HG02884 (cell line): ENCODE measurements at regions not wholly inside any gene's neighbourhood (a gene's known extent, or its start where the extent isn't known, plus 50 kb on each side); places are given as distances from the start of the nearest gene placed in this dataset.
"Not testable (repeated sequence)": the region's sequence is repeated elsewhere in the genome, so short reads cannot be mapped to it uniquely, and the experiment has no call there.

Experiments
- ATAC-seq: cut with Tn5 transposase; IDR thresholded peaks from one replicate; pipeline ENCODE4 v1.9.1; 2021; ENCODE audit warnings: mild to moderate bottlenecking, moderate library complexity; ENCODE audit not compliant: unreplicated experiment

GRCh38 chr5:119879446-119879845, 250.1 kb downstream of the FAM170A start:
- no peak for ATAC-seq

DNA sequence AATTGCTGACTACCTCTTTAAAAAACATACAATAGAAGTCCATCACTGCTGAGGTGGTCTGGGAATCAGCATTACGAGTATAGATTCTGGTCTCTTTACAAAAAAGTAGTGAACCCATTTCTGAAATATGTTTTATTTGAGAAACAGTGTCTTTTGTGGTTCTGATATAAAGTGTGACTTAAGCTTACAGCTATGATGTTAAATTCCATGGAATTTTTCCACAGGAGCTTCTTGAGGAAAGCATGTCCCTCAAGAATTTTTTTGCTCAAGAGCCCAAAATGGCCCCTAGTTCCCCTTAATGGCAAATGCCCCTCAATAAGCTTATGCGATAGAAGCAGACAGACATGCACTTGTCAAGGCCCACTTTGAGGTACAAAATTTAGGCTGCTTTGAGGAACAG, 265.7 kb downstream of the FAM170A start:
- ATAC-seq = no peak

DNA sequence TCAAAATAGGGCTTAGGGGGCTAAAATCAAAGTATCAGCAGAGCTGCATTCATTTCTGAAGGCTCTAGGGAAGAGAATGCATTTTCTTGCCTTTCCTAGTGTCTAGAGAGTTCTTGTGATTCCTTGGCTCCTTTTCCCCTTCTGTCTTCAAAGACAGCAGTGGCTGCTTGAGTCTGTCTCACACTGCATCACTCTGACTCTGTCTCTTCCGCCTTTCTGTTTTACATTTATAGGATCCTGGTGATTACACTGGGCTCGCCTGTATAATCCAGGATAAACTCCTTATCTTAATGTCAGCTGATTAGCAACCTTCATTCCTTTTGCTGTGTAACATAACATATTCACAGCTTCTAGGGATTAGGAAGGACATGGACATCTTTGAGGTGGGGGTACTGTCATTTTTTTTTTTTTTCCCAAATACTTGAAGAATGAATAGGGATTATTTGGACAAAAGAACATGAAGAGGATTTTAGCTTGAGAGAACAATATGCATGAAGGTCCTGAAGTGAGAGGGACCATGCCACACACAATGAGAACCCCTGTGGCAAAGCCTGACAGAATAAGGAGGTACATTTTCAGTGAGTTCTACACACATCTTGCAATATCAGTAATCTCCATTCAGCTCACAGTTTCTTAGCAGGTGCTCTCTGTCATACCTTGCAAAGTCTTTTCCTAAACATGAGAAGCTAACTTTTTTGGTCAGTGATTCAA, 267.6 kb downstream of the FAM170A start:
- ATAC-seq = no peak

GRCh38 chr5:119897537-119898370, 268.4 kb downstream of the FAM170A start:
- no peak for ATAC-seq

- ATAC-seq = no peak
Measured at GRCh38 chr5:119899981-119900380, 270.6 kb downstream of the FAM170A start.

DNA sequence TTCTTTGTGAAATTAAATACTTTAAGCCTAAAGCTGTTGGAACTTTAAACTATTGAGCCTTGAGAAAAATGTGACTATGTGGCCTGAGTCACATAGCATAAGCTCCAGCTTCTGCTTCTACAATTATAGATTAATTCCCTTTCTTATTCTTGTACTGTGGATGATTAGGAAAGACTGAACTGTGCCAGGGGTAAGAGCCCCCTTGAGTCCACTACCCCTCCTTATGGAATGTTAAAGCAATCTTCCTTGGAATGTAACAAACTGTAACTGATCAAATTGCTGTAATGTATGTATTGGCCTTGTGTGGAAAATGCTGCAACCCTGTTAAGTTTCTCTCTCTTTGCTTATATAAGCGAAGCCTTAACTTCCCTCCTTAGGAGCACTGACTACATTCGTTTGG, 273.2 kb downstream of the FAM170A start:
- no peak for ATAC-seq

DNA sequence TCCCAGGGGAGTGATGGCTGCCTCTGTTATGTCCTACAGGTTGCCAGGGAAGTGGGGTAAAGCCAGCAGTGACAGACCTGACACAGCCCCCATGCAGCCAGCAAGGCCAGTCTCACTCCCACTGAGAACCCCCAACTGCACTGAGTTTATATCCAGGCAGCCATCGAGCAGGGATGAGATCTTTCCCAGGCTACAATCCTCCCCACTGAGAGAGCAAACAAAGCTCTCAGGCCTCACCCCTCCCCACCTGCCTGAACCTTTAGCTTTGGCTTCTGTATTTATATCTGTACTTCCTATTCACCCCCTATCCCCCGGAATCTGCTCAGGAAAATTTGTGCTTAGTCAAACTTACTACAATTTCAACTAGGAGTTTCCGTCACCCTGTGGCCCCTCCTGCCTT, 284.1 kb downstream of the FAM170A start:
- ATAC-seq = no peak

DNA sequence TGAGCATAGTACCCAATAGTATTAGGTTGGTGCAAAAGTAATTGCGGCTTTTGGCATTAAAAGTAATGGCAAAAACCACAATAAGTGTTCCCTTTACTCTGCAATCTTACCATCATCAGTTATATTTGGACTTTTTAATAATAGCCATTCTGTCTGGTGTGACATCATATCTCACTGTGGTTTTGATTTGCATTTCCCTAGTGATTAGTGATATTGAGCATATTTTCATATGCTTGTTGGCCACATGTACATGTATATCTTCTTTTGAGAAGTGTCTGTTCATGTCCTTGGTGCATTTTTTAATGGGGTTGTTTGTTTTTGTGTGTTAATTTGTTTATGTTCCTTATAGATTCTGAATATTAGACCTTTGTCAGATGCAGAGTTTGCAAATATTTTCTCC, 289.9 kb downstream of the FAM170A start:
- no peak for ATAC-seq

GRCh38 chr5:119926301-119926700, 296.9 kb downstream of the FAM170A start:
- ATAC-seq = no peak

DNA sequence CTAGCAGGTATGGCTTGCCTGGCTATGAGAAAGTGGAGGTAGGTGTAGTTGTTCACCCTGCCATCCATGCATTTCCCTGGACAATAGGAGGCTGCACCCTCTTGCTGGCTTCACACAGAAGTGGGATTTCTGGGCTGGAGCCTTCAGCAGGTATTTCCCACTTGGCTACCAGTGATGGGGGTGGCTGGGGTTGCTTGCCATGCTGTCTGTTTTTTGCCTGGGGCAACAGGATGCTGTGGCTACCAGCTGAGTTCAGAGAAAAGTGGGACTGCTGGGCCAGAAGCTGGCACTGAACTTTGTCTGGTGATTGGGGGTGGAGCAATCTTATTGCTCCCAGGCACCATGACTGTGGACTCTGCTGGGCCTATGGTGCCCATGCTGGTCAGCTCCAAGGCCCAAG, 299.6 kb downstream of the FAM170A start:
- ATAC-seq = no peak

- ATAC-seq = no peak
Measured at GRCh38 chr5:119930490-119930889, 301.1 kb downstream of the FAM170A start.

DNA sequence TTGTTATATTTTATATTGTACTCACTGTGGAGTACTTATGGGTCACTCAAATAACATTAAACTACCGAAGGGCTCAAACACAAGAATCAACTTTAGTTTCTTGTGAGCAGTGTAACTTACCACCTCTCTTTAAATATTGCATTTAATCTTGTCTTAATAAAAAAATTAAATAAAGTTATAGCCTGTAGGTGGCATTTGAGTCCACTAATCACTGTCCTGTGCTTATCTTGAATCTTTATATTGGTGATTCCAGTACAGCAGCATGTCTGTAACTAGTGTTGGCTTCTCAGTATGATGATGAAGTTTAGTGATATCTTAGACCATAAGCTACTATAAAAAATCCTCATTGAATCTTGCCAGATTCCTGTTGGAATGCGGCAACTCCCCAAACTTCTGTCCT, 313.8 kb downstream of the FAM170A start:
- ATAC-seq = no peak

GRCh38 chr5:119945691-119946090, 316.3 kb downstream of the FAM170A start:
- no peak for ATAC-seq

DNA sequence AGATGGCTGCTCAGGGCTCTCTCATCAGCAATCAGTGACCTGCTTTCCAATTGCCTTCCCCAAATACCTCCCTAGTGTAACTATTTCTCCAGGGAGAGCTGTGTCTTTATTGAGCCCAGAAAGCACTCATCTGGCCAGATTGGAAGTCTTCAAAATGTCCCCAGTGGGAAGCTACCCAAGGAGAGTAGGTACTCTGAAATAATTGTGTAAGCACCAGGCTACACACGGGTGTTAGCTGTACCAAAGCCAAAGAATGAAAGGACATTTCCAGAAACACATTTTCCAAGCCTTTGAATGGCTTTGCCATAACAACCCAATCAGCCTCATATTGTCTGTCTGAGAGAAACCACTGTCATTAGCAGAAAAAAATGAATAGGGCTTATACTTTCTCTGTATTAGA, 318.8 kb downstream of the FAM170A start:
- ATAC-seq = no peak

DNA sequence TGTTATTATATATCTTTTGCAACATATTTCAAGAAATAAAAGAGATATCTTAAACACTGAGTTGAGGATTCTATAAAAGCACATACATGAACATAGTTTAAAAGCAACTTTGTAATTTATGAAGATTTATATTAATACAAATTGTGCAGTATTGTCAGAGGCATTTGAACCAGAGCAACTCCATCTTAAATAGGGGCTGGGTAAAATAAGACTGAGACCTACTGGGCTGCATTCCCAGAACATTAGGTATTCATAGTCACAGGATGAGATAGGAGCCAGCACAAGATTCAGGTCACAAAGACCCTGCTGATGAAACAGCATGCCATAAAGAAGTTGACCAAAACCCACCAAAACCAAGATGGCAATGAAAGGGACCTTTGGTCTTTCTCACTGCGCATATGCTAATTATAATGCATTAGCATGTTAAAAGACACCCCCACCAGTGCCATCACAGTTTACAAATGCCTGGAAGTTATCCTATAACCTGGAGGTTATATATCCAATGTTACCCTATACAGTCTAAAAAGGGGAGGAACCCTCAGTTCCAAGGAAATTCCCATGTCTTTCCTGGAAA, 320.2 kb downstream of the FAM170A start:
- ATAC-seq = no peak

- ATAC-seq = no peak
Measured at GRCh38 chr5:119951330-119951934, 322.1 kb downstream of the FAM170A start.

- no peak for ATAC-seq
Measured at GRCh38 chr5:119953474-119953873, 324.1 kb downstream of the FAM170A start.

- no peak for ATAC-seq
Measured at GRCh38 chr5:119954106-119954505, 324.7 kb downstream of the FAM170A start.

DNA sequence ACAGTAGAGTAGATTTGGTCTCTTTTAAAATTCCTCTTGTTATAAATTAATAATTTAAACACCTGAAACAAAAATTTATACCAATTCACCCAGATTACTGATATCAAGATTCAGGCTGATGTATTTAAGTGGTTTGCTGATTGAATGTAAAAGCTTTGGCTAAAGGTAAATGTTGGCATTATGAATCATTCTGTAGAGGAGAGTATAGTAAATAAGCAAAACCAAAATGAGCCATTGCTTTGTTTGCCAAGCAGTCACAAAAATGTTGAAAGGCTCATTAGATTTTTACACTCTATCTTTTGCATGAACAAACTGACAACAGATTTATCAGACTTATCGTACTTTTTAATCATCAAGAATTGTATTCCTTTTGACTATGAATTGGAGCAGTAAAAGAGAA, 332.6 kb downstream of the FAM170A start:
- no peak for ATAC-seq

DNA sequence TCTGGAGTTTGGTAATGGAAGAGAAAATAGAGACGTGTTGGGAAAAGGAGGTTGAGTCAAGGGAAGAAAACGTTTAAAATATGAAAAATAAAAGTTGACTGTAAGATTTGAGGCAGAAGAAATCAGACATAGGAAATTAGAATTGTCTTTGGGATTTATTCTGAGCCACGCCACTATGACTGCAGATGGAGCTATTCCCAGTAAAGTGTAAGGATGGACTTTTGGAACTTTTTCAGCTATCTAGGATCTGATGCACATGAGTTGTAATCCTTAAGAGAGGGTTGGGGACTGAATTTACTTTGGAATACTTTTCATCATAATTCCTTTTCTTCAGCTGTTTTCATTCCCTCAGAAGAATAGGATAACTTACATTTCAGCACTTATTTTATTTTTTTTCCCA, 336.7 kb downstream of the FAM170A start:
- ATAC-seq = no peak

DNA sequence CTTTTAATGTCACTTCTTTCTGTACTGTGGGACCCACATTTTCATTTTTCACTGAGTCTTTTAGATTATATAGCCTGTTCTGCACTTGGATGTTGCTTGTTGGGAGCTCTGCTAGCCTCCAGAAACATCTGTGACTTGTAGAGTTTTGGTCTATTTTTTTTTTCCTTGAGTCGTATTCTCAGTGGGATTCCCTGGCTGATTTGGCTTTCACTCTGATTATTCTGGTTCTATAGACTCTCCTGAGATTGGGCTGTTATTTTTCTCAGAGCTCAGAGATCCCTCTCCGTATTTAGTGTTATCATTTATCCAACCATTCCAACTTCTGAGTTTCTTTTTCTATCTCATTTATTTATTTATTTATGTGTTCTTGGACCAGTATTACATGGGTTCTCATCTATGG, 339.3 kb downstream of the FAM170A start:
- ATAC-seq = no peak

DNA sequence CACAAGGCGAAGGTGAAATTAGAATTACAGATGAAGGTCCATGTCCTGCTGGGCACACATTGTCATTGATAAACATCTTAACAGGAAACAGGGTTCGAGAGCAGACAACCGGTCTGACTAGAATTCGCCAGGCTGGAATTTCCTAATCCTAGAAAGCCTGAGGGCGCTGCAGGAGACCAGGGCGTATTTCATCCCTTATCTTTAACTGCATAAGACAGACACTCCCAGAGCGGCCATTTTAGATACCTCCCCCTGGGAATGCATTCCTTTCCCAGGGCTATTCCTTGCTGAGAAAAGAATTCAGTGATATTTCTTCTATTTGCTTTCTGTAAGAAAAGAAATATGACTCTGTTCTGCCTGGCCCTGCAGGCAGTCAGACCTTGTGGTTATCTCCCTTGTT, 357.7 kb downstream of the FAM170A start:
- not testable (repeated sequence) for ATAC-seq
